ENCODE measurements at regions not wholly inside any gene's neighbourhood (a gene's known extent, or its start where the extent isn't known, plus 50 kb on each side); places are given as distances from the start of the nearest gene placed in this dataset.

- Histone ChIP-seq H3K27ac (no peak overlapping the region), H3K4me1 (replicated peaks) (no peaks in the 10 kb centered on the region), H3K36me3 (no peaks in the 10 kb centered on the region), H3K27me3 (replicated peaks; ENCODE audit: insufficient read depth) (no peaks in the 10 kb centered on the region), H3K4me3 (no peak overlapping the region), H3K9me3 (no peaks in the 10 kb centered on the region)
- 92% methylated on average over 3 of the region's 3 CpGs for WGBS
- intact Hi-C loops (cut with DNase I), result no loop called here
- DNase-seq (ENCODE audit: low spot score), result no peak
- no peak for TF ChIP-seq POLR2AphosphoS5 (IDR thresholded peaks at IDR 0.05)
Measured at GRCh38 chr3:5290915-5291314, 103.4 kb downstream of the EDEM1 start.

DNA sequence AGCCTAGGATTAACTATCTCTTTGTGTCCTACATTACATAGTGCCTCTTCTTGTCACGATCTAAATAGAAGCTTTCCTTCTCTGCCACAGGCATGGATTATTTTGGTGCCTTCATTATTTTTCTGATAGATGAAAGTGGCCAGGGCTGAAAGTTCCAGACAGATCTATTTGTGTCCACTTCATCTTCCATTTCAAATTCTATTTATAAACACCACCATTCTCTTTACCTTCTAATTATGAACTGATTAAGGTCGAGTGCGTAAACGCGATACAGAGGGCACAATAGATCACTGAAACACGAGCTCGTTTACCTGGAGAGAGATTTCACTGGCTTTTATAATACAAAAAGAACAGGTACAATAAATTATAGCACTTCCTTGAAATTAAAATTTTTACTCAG is 105.0 kb downstream of the EDEM1 start:
- Histone ChIP-seq H3K27ac (no peak overlapping the region), H3K9me3 (no peaks in the 10 kb centered on the region), H3K4me3 (no peak overlapping the region), H3K36me3 (no peaks in the 10 kb centered on the region), H3K4me1 (replicated peaks) (no peaks in the 10 kb centered on the region), H3K27me3 (replicated peaks; ENCODE audit: insufficient read depth) (no peaks in the 10 kb centered on the region)
- WGBS, result 45% methylated on average over 7 of the region's 7 CpGs
- DNase-seq (ENCODE audit: low spot score), result no peak
- TF ChIP-seq POLR2AphosphoS5 (IDR thresholded peaks at IDR 0.05), result no peak
- no peak for TF ChIP-seq CTCF (IDR thresholded peaks at IDR 0.05)
- TF ChIP-seq POLR2A (IDR thresholded peaks at IDR 0.05), result no peak
- intact Hi-C loops (cut with DNase I), result no loop called here

GRCh38 chr3:5293207-5293606 is 105.7 kb downstream of the EDEM1 start:
- DNase-seq (ENCODE audit: low spot score), result no peak
- WGBS, result 34% methylated on average over 2 of the region's 2 CpGs
- no peaks in the 10 kb centered on the region for H3K9me3 ChIP-seq
- H3K4me1 ChIP-seq (replicated peaks), result no peaks in the 10 kb centered on the region
- no peak overlapping the region for H3K27ac ChIP-seq
- H3K27me3 ChIP-seq (replicated peaks; ENCODE audit: insufficient read depth), result no peaks in the 10 kb centered on the region
- TF ChIP-seq POLR2AphosphoS5 (IDR thresholded peaks at IDR 0.05) (no peak), POLR2A (IDR thresholded peaks at IDR 0.05) (no peak), CTCF (IDR thresholded peaks at IDR 0.05) (no peak)
- no peaks in the 10 kb centered on the region for H3K36me3 ChIP-seq
- no peak overlapping the region for H3K4me3 ChIP-seq
- intact Hi-C loops (cut with DNase I), result no loop called here

DNA sequence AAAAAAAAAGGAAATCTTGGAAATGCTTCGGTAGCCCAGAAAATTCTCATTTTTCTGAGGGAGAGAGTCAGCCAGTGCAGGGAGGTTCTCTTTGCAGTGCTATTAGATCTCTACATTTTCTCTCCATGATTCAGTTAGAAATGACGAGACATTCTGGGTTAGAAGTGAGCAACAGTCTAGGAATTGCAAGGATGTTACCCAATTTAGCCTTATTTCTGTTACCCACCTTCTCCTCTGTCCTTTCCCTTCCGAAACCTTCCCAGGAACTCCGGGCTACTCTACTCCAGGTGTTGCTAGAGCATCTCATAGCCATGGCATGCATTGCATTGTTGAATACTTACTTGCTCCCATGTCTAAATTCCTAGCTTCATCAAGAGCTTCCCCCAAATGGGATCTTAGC is 106.8 kb downstream of the EDEM1 start:
- H3K4me3 ChIP-seq, result no peak overlapping the region
- WGBS, result 86% methylated on average over 4 of the region's 4 CpGs
- no peak overlapping the region for H3K27ac ChIP-seq
- no peaks in the 10 kb centered on the region for H3K4me1 ChIP-seq (replicated peaks)
- TF ChIP-seq CTCF (IDR thresholded peaks at IDR 0.05) (no peak), POLR2A (IDR thresholded peaks at IDR 0.05) (no peak), POLR2AphosphoS5 (IDR thresholded peaks at IDR 0.05) (no peak)
- no peaks in the 10 kb centered on the region for H3K36me3 ChIP-seq
- no peak for DNase-seq (ENCODE audit: low spot score)
- intact Hi-C loops (cut with DNase I), result no loop called here
- no peaks in the 10 kb centered on the region for H3K9me3 ChIP-seq
- H3K27me3 ChIP-seq (replicated peaks; ENCODE audit: insufficient read depth), result no peaks in the 10 kb centered on the region

DNA sequence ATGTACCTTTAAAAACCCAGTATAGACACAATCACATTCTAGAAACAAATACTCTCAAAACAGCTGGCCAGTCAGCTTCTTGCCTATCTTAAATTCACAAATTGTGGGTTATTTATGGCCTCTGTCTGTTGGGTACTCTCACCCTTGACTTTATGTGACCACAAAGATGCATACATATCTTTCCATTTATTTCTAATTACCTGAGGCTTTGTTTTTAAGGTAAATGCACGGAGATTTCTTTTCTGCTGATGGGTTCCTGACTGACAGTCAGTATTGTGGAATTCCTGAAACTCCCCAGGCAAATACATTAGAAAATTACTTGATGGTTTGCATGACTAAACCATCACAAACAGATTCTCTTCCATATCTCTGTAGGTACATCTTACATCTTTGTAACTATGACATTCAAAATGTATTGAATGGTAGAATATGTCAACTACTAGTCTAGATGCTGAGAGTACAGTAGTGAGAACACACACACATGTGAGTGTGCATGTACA is 107.7 kb downstream of the EDEM1 start:
- Histone ChIP-seq H3K27me3 (replicated peaks; ENCODE audit: insufficient read depth) (no peaks in the 10 kb centered on the region), H3K9me3 (no peaks in the 10 kb centered on the region), H3K4me1 (replicated peaks) (no peaks in the 10 kb centered on the region), H3K27ac (no peak overlapping the region), H3K4me3 (no peak overlapping the region), H3K36me3 (no peaks in the 10 kb centered on the region)
- 100% methylated on average over 1 of the region's 1 CpG for WGBS
- TF ChIP-seq CTCF (IDR thresholded peaks at IDR 0.05), result no peak
- TF ChIP-seq POLR2A (IDR thresholded peaks at IDR 0.05), result no peak
- DNase-seq (ENCODE audit: low spot score), result no peak
- intact Hi-C loops (cut with DNase I), result no loop called here

All from prostate gland (tissue), 2 donors.